ENCODE measurements at regions not wholly inside any gene's neighbourhood (a gene's known extent, or its start where the extent isn't known, plus 50 kb on each side); places are given as distances from the start of the nearest gene placed in this dataset.

DNA sequence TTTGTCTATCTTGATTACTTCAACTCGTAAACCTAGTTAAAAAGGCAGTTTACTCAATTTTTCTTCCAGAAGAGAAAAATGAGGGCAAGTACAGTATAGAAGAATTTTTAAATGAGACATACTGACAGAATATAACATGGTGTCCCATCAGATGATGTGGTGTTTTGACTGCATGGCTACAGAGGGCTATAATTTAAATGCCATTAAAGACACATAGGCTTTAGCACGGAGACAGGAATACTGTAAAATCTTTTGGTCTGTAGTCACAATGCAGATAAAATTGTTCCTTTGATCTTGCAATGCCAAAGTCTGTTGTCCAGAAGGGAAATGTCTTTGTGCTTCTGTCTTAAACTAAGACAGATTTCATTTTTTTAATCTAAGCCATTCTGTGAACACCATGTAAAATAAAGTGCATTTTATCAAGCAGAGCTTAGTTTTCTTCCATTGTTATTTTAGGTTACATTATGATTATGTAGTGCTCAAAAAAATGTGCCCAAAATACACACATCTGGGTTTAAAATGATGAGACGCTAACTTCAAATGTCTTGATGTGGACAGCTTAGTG is 249.6 kb downstream of the PTPRC start:
- TF ChIP-seq HDAC6 (IDR thresholded peaks at IDR 0.05; ENCODE audit: unreplicated experiment) (no peak), FOS (IDR thresholded peaks at IDR 0.05; ENCODE audit: borderline replicate concordance, extremely low read depth, insufficient read length) (no peak), ZNF24 (IDR thresholded peaks at IDR 0.05) (no peak)
- TF ChIP-seq, protein P1, sequence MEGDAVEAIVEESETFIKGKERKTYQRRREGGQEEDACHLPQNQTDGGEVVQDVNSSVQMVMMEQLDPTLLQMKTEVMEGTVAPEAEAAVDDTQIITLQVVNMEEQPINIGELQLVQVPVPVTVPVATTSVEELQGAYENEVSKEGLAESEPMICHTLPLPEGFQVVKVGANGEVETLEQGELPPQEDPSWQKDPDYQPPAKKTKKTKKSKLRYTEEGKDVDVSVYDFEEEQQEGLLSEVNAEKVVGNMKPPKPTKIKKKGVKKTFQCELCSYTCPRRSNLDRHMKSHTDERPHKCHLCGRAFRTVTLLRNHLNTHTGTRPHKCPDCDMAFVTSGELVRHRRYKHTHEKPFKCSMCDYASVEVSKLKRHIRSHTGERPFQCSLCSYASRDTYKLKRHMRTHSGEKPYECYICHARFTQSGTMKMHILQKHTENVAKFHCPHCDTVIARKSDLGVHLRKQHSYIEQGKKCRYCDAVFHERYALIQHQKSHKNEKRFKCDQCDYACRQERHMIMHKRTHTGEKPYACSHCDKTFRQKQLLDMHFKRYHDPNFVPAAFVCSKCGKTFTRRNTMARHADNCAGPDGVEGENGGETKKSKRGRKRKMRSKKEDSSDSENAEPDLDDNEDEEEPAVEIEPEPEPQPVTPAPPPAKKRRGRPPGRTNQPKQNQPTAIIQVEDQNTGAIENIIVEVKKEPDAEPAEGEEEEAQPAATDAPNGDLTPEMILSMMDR (IDR thresholded peaks at IDR 0.05 in 2 of 3, conservative IDR thresholded peaks at IDR 0.05 in 1 of 3; ENCODE audit: control insufficient read depth in 2 of 3, extremely low read depth in 1 of 3, insufficient read depth in 1 of 3, low read depth in 3 of 3, low read length in 3 of 3): no peak
